ENCODE measurements at regions not wholly inside any gene's neighbourhood (a gene's known extent, or its start where the extent isn't known, plus 50 kb on each side); places are given as distances from the start of the nearest gene placed in this dataset.
"Not testable (repeated sequence)": the region's sequence is repeated elsewhere in the genome, so short reads cannot be mapped to it uniquely, and the experiment has no call there.

DNA sequence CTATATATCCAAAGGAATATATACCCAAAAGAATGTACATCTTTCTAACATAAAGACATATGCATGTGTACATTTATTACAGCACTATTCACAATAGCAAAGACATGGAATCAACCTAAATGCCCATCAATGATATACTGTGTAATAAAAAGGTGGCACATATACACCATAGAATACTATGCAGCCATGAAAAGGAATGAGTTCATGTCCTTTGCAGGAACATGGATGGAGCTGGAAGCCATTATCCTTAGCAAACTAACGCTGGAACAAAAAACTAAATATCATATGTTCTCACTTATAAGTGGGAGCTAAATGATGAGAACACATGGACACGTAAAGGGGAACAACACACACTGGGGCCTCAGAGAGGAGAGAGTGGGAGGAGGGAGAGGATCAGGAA, 365.7 kb upstream of the FTMT start:
- not testable (repeated sequence) for DNase-seq (ENCODE audit: low read depth)

- no peak for DNase-seq (ENCODE audit: low read depth)
These were observed 361.7 kb upstream of the FTMT start for GRCh38 chr5:121489972-121490371.

- no peak for DNase-seq (ENCODE audit: low read depth)
These were observed 354.5 kb upstream of the FTMT start for GRCh38 chr5:121497176-121497575.

GRCh38 chr5:121500310-121500709, 351.4 kb upstream of the FTMT start:
- no peak for DNase-seq (ENCODE audit: low read depth)

GRCh38 chr5:121503111-121503840, 348.4 kb upstream of the FTMT start:
- peak; percentile 0 for DNase-seq (ENCODE audit: low read depth)

- DNase-seq (ENCODE audit: low read depth): no peak
These were observed 334.7 kb upstream of the FTMT start for GRCh38 chr5:121516997-121517396.

GRCh38 chr5:121525706-121526105, 326.0 kb upstream of the FTMT start:
- no peak for DNase-seq (ENCODE audit: low read depth)

GRCh38 chr5:121526908-121527307, 324.8 kb upstream of the FTMT start:
- DNase-seq (ENCODE audit: low read depth): no peak

GRCh38 chr5:121533814-121534213, 317.9 kb upstream of the FTMT start:
- no peak for DNase-seq (ENCODE audit: low read depth)

- no peak for DNase-seq (ENCODE audit: low read depth)
These were observed 300.7 kb upstream of the FTMT start for GRCh38 chr5:121550989-121551388.

DNA sequence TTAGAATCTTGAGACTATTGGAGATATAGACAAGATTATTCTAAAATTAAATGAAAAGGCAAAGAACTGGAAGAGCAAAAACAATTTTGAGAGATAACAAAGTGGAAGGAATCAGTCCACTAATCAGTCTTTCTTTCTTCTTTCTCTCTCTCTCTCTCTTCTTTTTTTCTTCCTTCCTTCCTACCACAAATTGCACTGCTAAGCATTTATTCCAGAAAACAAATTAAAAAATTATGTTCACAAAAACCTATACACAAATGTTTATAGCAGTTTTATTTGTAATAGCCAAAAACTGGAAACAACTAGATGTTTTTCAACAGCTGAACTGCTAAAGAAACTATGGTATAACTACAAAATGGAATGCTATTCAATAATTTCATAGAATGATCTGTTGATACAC, 291.9 kb upstream of the FTMT start:
- no peak for DNase-seq (ENCODE audit: low read depth)

GRCh38 chr5:121572061-121572460, 279.6 kb upstream of the FTMT start:
- DNase-seq (ENCODE audit: low read depth): no peak

DNA sequence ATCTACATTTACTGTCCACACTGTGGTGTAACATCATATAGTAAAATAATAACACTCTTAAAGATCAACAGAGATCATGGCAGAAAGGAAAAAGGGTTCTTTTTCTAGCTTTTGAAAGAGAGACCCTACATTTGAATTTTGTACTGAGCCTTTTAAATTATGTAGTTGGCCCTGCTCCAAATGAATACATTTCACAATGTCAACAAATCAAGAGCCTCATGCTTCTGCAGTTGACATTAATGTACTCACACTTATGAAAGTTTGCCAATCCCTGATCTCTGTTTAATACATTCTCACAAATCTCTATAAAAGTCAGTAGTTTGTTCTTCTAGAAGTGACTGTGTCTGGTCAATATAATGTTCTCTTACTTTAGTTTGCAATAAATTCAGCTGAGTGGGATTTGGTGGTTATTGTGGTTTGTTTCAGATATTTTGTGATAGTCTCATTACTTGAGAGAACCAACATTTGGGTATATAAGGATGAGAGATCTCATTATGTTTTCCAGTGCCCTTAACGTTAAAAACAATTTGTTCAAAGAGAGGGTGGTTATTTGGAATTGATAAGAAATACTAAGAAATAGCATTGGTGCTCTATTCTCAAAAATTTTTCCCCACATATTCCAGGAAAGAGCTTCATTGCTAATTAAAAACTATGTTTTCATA, 277.8 kb upstream of the FTMT start:
- DNase-seq (ENCODE audit: low read depth): no peak

DNA sequence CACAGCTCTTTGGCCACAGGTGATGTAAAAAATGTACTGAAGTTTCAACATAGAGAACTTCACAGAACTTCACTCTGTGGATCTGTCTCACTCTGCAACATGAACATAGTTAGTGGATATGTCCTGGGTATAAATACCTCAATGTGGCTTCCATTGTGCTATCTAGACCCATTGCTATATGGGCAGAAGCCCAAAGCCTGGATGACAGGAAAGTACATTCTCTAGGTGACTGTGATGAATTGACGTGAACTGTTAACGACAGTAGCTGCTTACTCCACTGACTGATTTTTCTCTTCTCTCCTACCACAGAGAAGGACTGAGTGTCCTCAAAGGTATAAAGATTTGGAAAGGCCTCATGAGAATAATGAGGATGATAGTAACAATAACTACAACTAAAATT, 270.1 kb upstream of the FTMT start:
- DNase-seq (ENCODE audit: low read depth): no peak

- no peak for DNase-seq (ENCODE audit: low read depth)
These were observed 254.8 kb upstream of the FTMT start for GRCh38 chr5:121596882-121597281.

DNA sequence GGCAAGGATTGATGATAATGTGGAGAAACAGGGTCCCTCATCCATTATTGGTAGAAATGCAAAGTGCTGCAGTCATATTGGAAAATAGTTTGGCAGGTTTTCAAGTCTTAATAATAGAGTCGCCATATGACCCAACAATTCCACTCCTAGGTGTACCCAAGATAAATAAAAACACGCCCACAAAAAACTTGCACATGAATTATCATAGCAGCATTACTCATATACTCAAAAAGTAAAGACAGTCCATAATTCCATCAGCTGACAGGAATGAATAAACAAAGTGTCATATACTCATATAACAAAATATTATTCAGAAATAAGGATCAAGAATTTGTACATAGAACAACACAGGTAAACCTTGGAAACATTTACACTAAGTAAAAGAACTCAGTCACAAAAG, 242.9 kb upstream of the FTMT start:
- no peak for DNase-seq (ENCODE audit: low read depth)

DNA sequence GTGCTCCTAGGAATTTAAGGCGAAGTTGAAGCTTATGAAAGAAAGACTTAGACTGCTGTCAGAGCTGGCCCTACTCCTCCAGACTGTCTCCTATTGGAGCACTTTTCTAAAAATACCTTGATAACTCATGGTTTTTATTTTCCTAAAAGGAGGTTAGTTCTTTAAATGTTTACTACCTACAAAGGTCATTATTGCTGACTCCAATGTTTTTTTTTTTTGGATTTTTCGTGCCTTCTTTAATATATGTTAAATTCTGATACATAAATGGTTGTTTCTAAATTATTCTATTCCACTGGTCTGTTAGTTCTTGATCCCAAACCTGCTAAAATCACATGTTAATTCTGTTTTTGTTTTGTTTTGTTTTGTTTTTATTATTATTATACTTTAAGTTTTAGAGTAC, 227.6 kb upstream of the FTMT start:
- no peak for DNase-seq (ENCODE audit: low read depth)

DNA sequence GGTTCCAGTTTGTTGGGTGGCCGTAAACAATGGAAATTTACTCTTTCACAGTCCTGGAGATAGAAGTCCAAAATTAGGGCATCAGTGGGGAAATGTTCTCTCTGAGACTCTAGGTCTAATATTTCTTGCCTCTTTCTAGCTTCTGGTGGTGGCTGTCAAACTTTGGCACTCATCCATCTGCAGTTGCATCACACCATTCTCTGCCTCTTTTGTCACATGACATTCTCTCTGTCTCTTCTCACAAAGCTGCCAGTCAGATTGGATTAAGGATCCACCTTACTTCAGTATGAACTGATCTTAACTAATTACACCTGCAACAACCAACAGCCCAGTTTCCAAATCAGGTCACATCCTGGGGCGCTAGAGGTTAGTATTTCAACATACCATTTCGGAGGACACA, 222.9 kb upstream of the FTMT start:
- DNase-seq (ENCODE audit: low read depth): no peak

GRCh38 chr5:121630402-121630801, 221.3 kb upstream of the FTMT start:
- DNase-seq (ENCODE audit: low read depth): peak; percentile 5

GRCh38 chr5:121634946-121635345, 216.7 kb upstream of the FTMT start:
- DNase-seq (ENCODE audit: low read depth): no peak

DNA sequence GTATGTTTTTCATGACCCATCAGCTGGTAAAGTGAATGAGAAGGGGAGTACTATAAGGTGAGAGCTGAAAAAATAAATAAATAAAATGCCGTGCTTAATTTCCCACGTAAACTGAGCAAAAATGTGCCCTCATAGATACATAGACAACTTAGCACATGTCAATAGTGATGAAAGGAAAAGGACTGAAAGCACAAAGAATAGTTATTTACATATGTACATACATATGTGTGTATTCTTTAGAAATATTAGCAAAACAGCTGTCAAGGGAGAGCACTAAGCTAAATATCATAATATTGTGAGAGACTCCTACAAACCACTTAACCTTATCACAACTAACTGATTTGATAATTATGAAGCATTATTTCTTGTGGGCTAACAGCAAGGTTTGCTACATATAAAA, 213.6 kb upstream of the FTMT start:
- DNase-seq (ENCODE audit: low read depth): no peak

DNA sequence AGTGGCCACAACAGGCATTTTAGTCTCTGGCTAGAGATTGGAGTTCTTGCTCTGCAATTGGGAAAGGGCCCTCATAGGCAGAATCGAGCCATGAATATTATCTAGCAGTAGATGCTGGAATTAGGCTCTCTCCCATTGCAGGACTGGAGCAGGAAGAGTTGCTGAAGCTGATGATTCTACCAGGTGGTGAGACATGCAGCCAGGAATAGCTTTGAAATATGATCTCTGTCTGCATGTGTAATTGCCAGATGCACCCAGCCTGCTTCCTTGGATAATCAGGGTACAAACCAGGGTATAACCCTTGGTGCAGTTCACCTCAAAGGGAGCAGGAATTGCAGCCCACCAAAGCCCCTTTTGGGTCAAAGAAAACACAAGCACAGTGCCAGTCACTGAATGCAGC, 211.4 kb upstream of the FTMT start:
- no peak for DNase-seq (ENCODE audit: low read depth)

- DNase-seq (ENCODE audit: low read depth): no peak
These were observed 193.5 kb upstream of the FTMT start for GRCh38 chr5:121658221-121658620.

- DNase-seq (ENCODE audit: low read depth): no peak
These were observed 191.5 kb upstream of the FTMT start for GRCh38 chr5:121660142-121660541.
